Astrocyte (in vitro differentiated cells and primary cell): ENCODE measurements at regions not wholly inside any gene's neighbourhood (a gene's known extent, or its start where the extent isn't known, plus 50 kb on each side); places are given as distances from the start of the nearest gene placed in this dataset.

Experiments
- DNase-seq: peaks from one replicate; pipeline ENCODE4 v3.0.0-alpha.2; 2010; ENCODE audit warnings: low read depth
- FAIRE-seq: peaks from 2 replicates; lab custom pipeline; 2011; peaks lifted over from hg19 to GRCh38; lab: Jason Lieb, UNC
- H2AFZ ChIP-seq: 2 replicates; pipeline ENCODE4 v1.6.0; 2012; ENCODE audit warnings: low read depth, low read length, inconsistent platforms
- H3K27ac ChIP-seq: 2 replicates; pipeline ENCODE4 v1.5.1; 2011; ENCODE audit warnings: low read depth, low read length, inconsistent platforms
- H3K27me3 ChIP-seq: 2 replicates; pipeline ENCODE4 v1.6.0; 2011; ENCODE audit warnings: low read length, inconsistent platforms; ENCODE audit not compliant: insufficient read depth
- H3K36me3 ChIP-seq: 2 replicates; pipeline ENCODE4 v1.5.1; 2011; ENCODE audit warnings: low read length, inconsistent platforms; ENCODE audit not compliant: insufficient read depth
- H3K4me1 ChIP-seq: 2 replicates; pipeline ENCODE4 v1.5.1; 2011; ENCODE audit warnings: low read length, inconsistent platforms; ENCODE audit not compliant: insufficient read depth
- H3K4me2 ChIP-seq: 2 replicates; pipeline ENCODE4 v1.6.0; 2012; ENCODE audit warnings: low read length, inconsistent platforms
- H3K4me3 ChIP-seq: 2 replicates; pipeline ENCODE4 v1.5.1; 2011; ENCODE audit warnings: low read depth, mild to moderate bottlenecking, low read length, inconsistent platforms; ENCODE audit not compliant: insufficient read depth
- H3K79me2 ChIP-seq: 2 replicates; pipeline ENCODE4 v1.6.0; 2012; ENCODE audit warnings: mild to moderate bottlenecking, low read length, inconsistent platforms; ENCODE audit not compliant: insufficient read depth
- H3K9ac ChIP-seq: 2 replicates; pipeline ENCODE4 v1.6.0; 2012; ENCODE audit warnings: mild to moderate bottlenecking, low read length, inconsistent platforms
- H3K9me3 ChIP-seq: 2 replicates; pipeline ENCODE4 v1.5.1; 2012; ENCODE audit warnings: low read depth, mild to moderate bottlenecking, low read length, inconsistent platforms; ENCODE audit not compliant: insufficient read depth
- H4K20me1 ChIP-seq: 2 replicates; pipeline ENCODE4 v1.6.0; 2012; ENCODE audit warnings: low read length, inconsistent platforms; ENCODE audit not compliant: insufficient read depth
- H3K27ac Mint-ChIP-seq: one replicate; pipeline ENCODE4 v1.8.0; 2021; ENCODE audit warnings: mild to moderate bottlenecking, mixed read lengths; ENCODE audit not compliant: unreplicated experiment
- H3K27me3 Mint-ChIP-seq: one replicate; pipeline ENCODE4 v1.8.0; 2021; ENCODE audit warnings: low read depth, mixed read lengths; ENCODE audit not compliant: unreplicated experiment
- H3K36me3 Mint-ChIP-seq: one replicate; pipeline ENCODE4 v1.8.0; 2021; ENCODE audit warnings: low read depth, mixed read lengths; ENCODE audit not compliant: unreplicated experiment
- H3K4me1 Mint-ChIP-seq: one replicate; pipeline ENCODE4 v1.8.0; 2021; ENCODE audit warnings: low read depth, mixed read lengths; ENCODE audit not compliant: unreplicated experiment
- H3K4me3 Mint-ChIP-seq: one replicate; pipeline ENCODE4 v1.8.0; 2021; ENCODE audit warnings: mild to moderate bottlenecking, moderate library complexity, mixed read lengths; ENCODE audit not compliant: unreplicated experiment
- H3K9me3 Mint-ChIP-seq: one replicate; pipeline ENCODE4 v1.8.0; 2021; ENCODE audit warnings: mild to moderate bottlenecking, mixed read lengths; ENCODE audit not compliant: unreplicated experiment
- CTCF ChIP-seq: IDR thresholded peaks from 2 replicates; pipeline ENCODE4 v1.5.1; 2011; ENCODE audit warnings: low read depth, mild to moderate bottlenecking, inconsistent platforms, low read length, moderate library complexity; ENCODE audit not compliant: insufficient read depth
- EZH2 ChIP-seq: IDR thresholded peaks from 2 replicates; pipeline ENCODE4 v1.6.1; 2012; ENCODE audit warnings: mild to moderate bottlenecking, low read length, inconsistent platforms; ENCODE audit not compliant: insufficient read depth

GRCh38 chr12:108009442-108010070, 119.5 kb upstream of the WSCD2 start:
- peaks cover 4% of the 10 kb centered on the region for H3K4me1 Mint-ChIP-seq
- FAIRE-seq = no peak
- no peaks in the 10 kb centered on the region for H3K9me3 ChIP-seq

GRCh38 chr12:108016022-108016564, 113.0 kb upstream of the WSCD2 start:
- H3K36me3 ChIP-seq = no peaks in the 10 kb centered on the region
- DNase-seq (no peak), FAIRE-seq (no peak)
- no peaks in the 10 kb centered on the region for H3K9me3 ChIP-seq
- H2AFZ ChIP-seq = no peak overlapping the region
- H3K27ac ChIP-seq = no peak overlapping the region
- H3K9ac ChIP-seq = no peak overlapping the region
- H3K4me1 ChIP-seq = no peaks in the 10 kb centered on the region
- Mint-ChIP-seq H3K27ac (no peak overlapping the region), H3K36me3 (no peaks in the 10 kb centered on the region), H3K4me1 (no peaks in the 10 kb centered on the region), H3K4me3 (no peak overlapping the region), H3K9me3 (no peaks in the 10 kb centered on the region), H3K27me3 (peaks cover 36% of the 10 kb centered on the region)
- H3K4me3 ChIP-seq = no peak overlapping the region
- no peaks in the 10 kb centered on the region for H4K20me1 ChIP-seq
- H3K27me3 ChIP-seq = no peaks in the 10 kb centered on the region
- TF ChIP-seq EZH2 = no peak
- TF ChIP-seq CTCF = no peak
- H3K4me2 ChIP-seq = no peak overlapping the region
- no peaks in the 10 kb centered on the region for H3K79me2 ChIP-seq

More at GRCh38 chr12:108009442-108010070, 119.5 kb upstream of the WSCD2 start:
- no peak for DNase-seq
- no peaks in the 10 kb centered on the region for H3K36me3 ChIP-seq
- no peak overlapping the region for H3K4me2 ChIP-seq
- H3K79me2 ChIP-seq = no peaks in the 10 kb centered on the region
- H3K4me1 ChIP-seq = no peaks in the 10 kb centered on the region
- Mint-ChIP-seq H3K4me3 (no peak overlapping the region), H3K9me3 (no peaks in the 10 kb centered on the region), H3K27ac (no peak overlapping the region), H3K27me3 (peaks cover 31% of the 10 kb centered on the region), H3K36me3 (no peaks in the 10 kb centered on the region)
- H3K27me3 ChIP-seq = no peaks in the 10 kb centered on the region
- no peak overlapping the region for H2AFZ ChIP-seq
- no peak overlapping the region for H3K9ac ChIP-seq
- H3K4me3 ChIP-seq = no peak overlapping the region
- H4K20me1 ChIP-seq = no peaks in the 10 kb centered on the region
- TF ChIP-seq EZH2 = no peak
- no peak for TF ChIP-seq CTCF
- H3K27ac ChIP-seq = no peak overlapping the region

- H3K9me3 Mint-ChIP-seq = no peaks in the 10 kb centered on the region
- H3K4me1 Mint-ChIP-seq = no peaks in the 10 kb centered on the region
Measured at GRCh38 chr12:108017472-108018057, 111.5 kb upstream of the WSCD2 start.

More at GRCh38 chr12:108017472-108018057, 111.5 kb upstream of the WSCD2 start:
- no peaks in the 10 kb centered on the region for H3K4me1 ChIP-seq
- no peak for DNase-seq
- Mint-ChIP-seq H3K27ac (no peak overlapping the region), H3K27me3 (peaks cover 33% of the 10 kb centered on the region), H3K4me3 (no peak overlapping the region), H3K36me3 (no peaks in the 10 kb centered on the region)
- no peaks in the 10 kb centered on the region for H3K27me3 ChIP-seq
- H3K9ac ChIP-seq = no peak overlapping the region
- H3K4me3 ChIP-seq = no peak overlapping the region
- no peak overlapping the region for H3K4me2 ChIP-seq
- H3K79me2 ChIP-seq = no peaks in the 10 kb centered on the region
- no peaks in the 10 kb centered on the region for H3K36me3 ChIP-seq
- peaks cover 5% of the 10 kb centered on the region for H3K9me3 ChIP-seq
- H3K27ac ChIP-seq = no peak overlapping the region
- TF ChIP-seq CTCF = no peak
- TF ChIP-seq EZH2 = no peak
- no peak for FAIRE-seq
- H2AFZ ChIP-seq = no peak overlapping the region
- no peaks in the 10 kb centered on the region for H4K20me1 ChIP-seq
